Vagina (tissue), 2 donors: ENCODE measurements at regions not wholly inside any gene's neighbourhood (a gene's known extent, or its start where the extent isn't known, plus 50 kb on each side); places are given as distances from the start of the nearest gene placed in this dataset.

Experiments used
- DNase-seq, 2 donors: peaks; one replicate each; pipeline ENCODE4 v3.0.0-alpha.2; 2017; ENCODE audit errors: extremely low spot score in 2 of 2
- H3K27ac ChIP-seq: fragments of 200-600 bp; sonication (generic); one replicate; pipeline ENCODE4 v1.5.1; 2019
- H3K27me3 ChIP-seq: fragments of 200-600 bp; sonication (generic); one replicate; pipeline ENCODE4 v1.5.1; 2019
- H3K36me3 ChIP-seq, 2 donors: fragments of 200-600 bp; sonication (generic); one replicate each; pipeline ENCODE4 v1.5.1; 2017 to 2019
- H3K4me1 ChIP-seq: fragments of 200-600 bp; sonication (generic); one replicate; pipeline ENCODE4 v1.5.1; 2019
- H3K4me3 ChIP-seq, 2 donors: fragments of 200-600 bp; sonication (generic); 1 replicate in 1 of 2; 2 replicates in 1 of 2; pipeline ENCODE4 v1.5.1; 2016 to 2019
- H3K9me3 ChIP-seq: fragments of 200-600 bp; sonication (generic); one replicate; pipeline ENCODE4 v1.5.1; 2019
- CTCF ChIP-seq, 3 experiments: fragments of 450-650 bp in 2 of 3; fragments of 200-600 bp in 1 of 3; sonication (generic) in 1 of 3; IDR thresholded peaks; one replicate each; pipeline ENCODE4 v1.5.1; 2017 to 2019; ENCODE audit warnings: antibody characterized with exemption in 3 of 3, mild to moderate bottlenecking in 2 of 3, moderate library complexity in 2 of 3
- POLR2A ChIP-seq, 2 donors: fragments of 450-650 bp; IDR thresholded peaks; one replicate each; pipeline ENCODE4 v1.6.1; 2017; ENCODE audit warnings: antibody characterized with exemption in 2 of 2, mild to moderate bottlenecking in 2 of 2, moderate library complexity in 2 of 2
- POLR2AphosphoS5 ChIP-seq, 2 donors: sonication (generic); formaldehyde crosslinking; IDR thresholded peaks; one replicate each; pipeline ENCODE4 v1.9.0; 2017; ENCODE audit warnings: antibody characterized with exemption in 2 of 2, mild to moderate bottlenecking in 2 of 2, low read depth in 1 of 2; ENCODE audit not compliant: insufficient read depth in 1 of 2
- intact Hi-C: fragments of 100-400 bp; cut with DNase I; formaldehyde crosslinking; loops from one replicate; pipeline ENCODE4 v1.15.1; 2023

GRCh38 chr2:118596620-118597019, 250.8 kb downstream of the EN1 start:
- intact Hi-C loops, result loop anchor here (10.0 kb wide), 1 partner anchor 678 kb away; no protein-coding TSS in a partner anchor
- H3K27me3 ChIP-seq, result no peaks in the 10 kb centered on the region
- TF ChIP-seq POLR2A (IDR thresholded peaks at IDR 0.05) (no peak), POLR2AphosphoS5 (IDR thresholded peaks at IDR 0.05; ENCODE audit: insufficient read depth in 1 of 2, low read depth in 1 of 2) (no peak)
- no peaks in the 10 kb centered on the region for H3K9me3 ChIP-seq
- no peaks in the 10 kb centered on the region for H3K4me1 ChIP-seq
- H3K27ac ChIP-seq, result no peak overlapping the region
- no peak overlapping the region for H3K4me3 ChIP-seq
- no peak for DNase-seq
- H3K36me3 ChIP-seq, result no peaks in the 10 kb centered on the region

DNA sequence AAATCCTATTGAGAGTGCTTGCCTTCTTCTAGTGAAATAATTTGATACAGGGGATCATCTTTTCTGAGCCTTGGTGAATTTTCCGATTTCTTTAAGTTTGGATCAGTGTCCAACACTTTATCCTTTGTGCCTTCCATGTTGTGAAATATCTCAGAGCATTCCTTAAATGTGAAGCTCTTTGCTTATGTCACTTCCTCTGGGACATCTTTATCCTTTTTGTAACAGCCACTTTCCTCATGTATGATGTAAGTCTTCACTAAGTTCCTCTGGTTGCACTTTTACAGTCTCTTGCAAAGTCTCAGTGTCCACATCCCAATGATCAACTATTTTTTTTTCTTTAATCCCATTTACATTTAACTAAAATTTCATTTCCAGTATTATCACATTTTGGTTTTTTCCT, 254.2 kb downstream of the EN1 start:
- TF ChIP-seq CTCF (IDR thresholded peaks at IDR 0.05) (no peak), POLR2A (IDR thresholded peaks at IDR 0.05) (no peak), POLR2AphosphoS5 (IDR thresholded peaks at IDR 0.05; ENCODE audit: insufficient read depth in 1 of 2, low read depth in 1 of 2) (no peak)
- no peaks in the 10 kb centered on the region for H3K36me3 ChIP-seq
- intact Hi-C loops, result loop anchor here (10.0 kb wide), 1 partner anchor 682 kb away; no protein-coding TSS in a partner anchor
- H3K27ac ChIP-seq, result no peak overlapping the region
- H3K4me3 ChIP-seq, result no peak overlapping the region
- no peaks in the 10 kb centered on the region for H3K27me3 ChIP-seq
- no peaks in the 10 kb centered on the region for H3K9me3 ChIP-seq
- DNase-seq, result no peak
- H3K4me1 ChIP-seq, result no peaks in the 10 kb centered on the region

- DNase-seq, result no peak
- Histone ChIP-seq H3K36me3 (no peaks in the 10 kb centered on the region), H3K27ac (no peak overlapping the region), H3K9me3 (no peaks in the 10 kb centered on the region), H3K4me1 (no peaks in the 10 kb centered on the region), H3K27me3 (no peaks in the 10 kb centered on the region), H3K4me3 (no peak overlapping the region)
- intact Hi-C loops, result loop anchor here (10.0 kb wide), 1 partner anchor 684 kb away; no protein-coding TSS in a partner anchor
- no peak for TF ChIP-seq POLR2A (IDR thresholded peaks at IDR 0.05)
- no peak for TF ChIP-seq CTCF (IDR thresholded peaks at IDR 0.05)
- TF ChIP-seq POLR2AphosphoS5 (IDR thresholded peaks at IDR 0.05; ENCODE audit: insufficient read depth in 1 of 2, low read depth in 1 of 2), result no peak
Observed at GRCh38 chr2:118591223-118591622, 256.2 kb downstream of the EN1 start.

DNA sequence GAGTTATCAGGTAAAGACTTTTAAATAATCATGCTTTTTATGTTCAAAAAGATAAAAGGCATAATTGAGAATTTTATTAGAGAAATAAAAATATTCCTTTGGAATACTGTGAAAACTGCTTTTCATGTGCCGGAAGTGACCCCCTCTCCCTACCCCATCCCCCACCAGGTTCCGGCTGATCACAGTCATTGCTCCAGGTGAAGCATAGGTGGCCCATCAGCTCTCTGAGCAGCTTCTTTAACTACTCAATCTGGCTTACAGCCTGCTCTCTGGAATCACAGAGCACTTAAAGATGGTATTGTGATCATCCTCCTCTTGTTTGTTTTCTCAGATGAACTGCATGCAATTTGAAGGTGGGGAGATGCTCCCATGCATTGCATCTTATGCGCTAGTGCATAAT, 257.7 kb downstream of the EN1 start:
- Histone ChIP-seq H3K36me3 (no peaks in the 10 kb centered on the region), H3K27me3 (no peaks in the 10 kb centered on the region), H3K4me3 (no peak overlapping the region), H3K9me3 (no peaks in the 10 kb centered on the region), H3K27ac (no peak overlapping the region), H3K4me1 (no peaks in the 10 kb centered on the region)
- intact Hi-C loops, result loop anchor here (10.0 kb wide), 1 partner anchor 685 kb away; no protein-coding TSS in a partner anchor
- TF ChIP-seq POLR2A (IDR thresholded peaks at IDR 0.05), result no peak
- no peak for TF ChIP-seq POLR2AphosphoS5 (IDR thresholded peaks at IDR 0.05; ENCODE audit: insufficient read depth in 1 of 2, low read depth in 1 of 2)
- no peak for TF ChIP-seq CTCF (IDR thresholded peaks at IDR 0.05)
- no peak for DNase-seq

DNA sequence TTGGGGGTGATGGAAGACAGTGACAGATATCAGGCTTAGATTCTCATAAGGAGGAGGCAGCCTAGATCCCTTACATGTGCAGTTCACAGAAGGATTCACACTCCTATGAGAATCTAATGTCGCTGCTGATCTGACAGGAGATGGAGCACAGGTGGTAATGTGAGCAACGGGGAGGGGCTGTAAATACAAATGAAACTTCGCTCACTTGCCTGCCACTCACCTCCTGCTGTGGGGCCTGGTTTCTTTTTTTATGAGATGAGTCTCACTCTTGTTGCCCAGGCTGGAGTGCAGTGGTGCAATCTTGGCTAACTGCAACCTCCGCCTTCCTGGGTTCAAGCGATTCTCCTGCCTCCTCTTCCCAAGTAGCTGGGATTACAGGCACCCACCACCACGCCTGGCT, 258.6 kb downstream of the EN1 start:
- TF ChIP-seq CTCF (IDR thresholded peaks at IDR 0.05) (no peak), POLR2AphosphoS5 (IDR thresholded peaks at IDR 0.05; ENCODE audit: insufficient read depth in 1 of 2, low read depth in 1 of 2) (no peak), POLR2A (IDR thresholded peaks at IDR 0.05) (no peak)
- DNase-seq, result no peak
- no peaks in the 10 kb centered on the region for H3K4me1 ChIP-seq

More for the DNA sequence above, 258.6 kb downstream of the EN1 start:
- Histone ChIP-seq H3K4me3 (no peak overlapping the region), H3K27ac (no peak overlapping the region), H3K9me3 (no peaks in the 10 kb centered on the region), H3K36me3 (no peaks in the 10 kb centered on the region), H3K27me3 (no peaks in the 10 kb centered on the region)
- intact Hi-C loops, result no loop called here
